GM20000 (cell line): ENCODE measurements at regions not wholly inside any gene's neighbourhood (a gene's known extent, or its start where the extent isn't known, plus 50 kb on each side); places are given as distances from the start of the nearest gene placed in this dataset.
A peak's percentile ranks its signal among the peaks of the same experiment; 100 is the strongest.

Experiments
- DNase-seq: peaks from one replicate; pipeline ENCODE4 v3.0.0; 2012; ENCODE audit warnings: low spot score
- CTCF ChIP-seq: IDR thresholded peaks from 2 replicates; pipeline ENCODE4 v1.5.1; 2012; ENCODE audit warnings: mild to moderate bottlenecking, control low read depth; ENCODE audit errors: extremely low read depth, missing control alignments

GRCh38 chr4:33080275-33080674 is 2360.1 kb downstream of the PCDH7 start:
- no peak for DNase-seq
- TF ChIP-seq CTCF: no peak

- TF ChIP-seq CTCF: no peak
- no peak for DNase-seq
Measured at GRCh38 chr4:33085709-33086108, 2365.5 kb downstream of the PCDH7 start.

GRCh38 chr4:33086331-33086925 is 2366.3 kb downstream of the PCDH7 start:
- TF ChIP-seq CTCF: no peak
- DNase-seq: no peak

- no peak for TF ChIP-seq CTCF
Measured at GRCh38 chr4:33088713-33089112, 2368.5 kb downstream of the PCDH7 start.

GRCh38 chr4:33090910-33091309 is 2370.7 kb downstream of the PCDH7 start:
- TF ChIP-seq CTCF: no peak
- no peak for DNase-seq

More at GRCh38 chr4:33088713-33089112, 2368.5 kb downstream of the PCDH7 start:
- DNase-seq: no peak

GRCh38 chr4:33091961-33092360 is 2371.8 kb downstream of the PCDH7 start:
- no peak for DNase-seq
- TF ChIP-seq CTCF: no peak

- DNase-seq: peak; percentile 5
- TF ChIP-seq CTCF: no peak
Measured at GRCh38 chr4:33104273-33104672, 2384.1 kb downstream of the PCDH7 start.
